Trophoblast cell (in vitro differentiated cells and primary cell): ENCODE measurements at regions not wholly inside any gene's neighbourhood (a gene's known extent, or its start where the extent isn't known, plus 50 kb on each side); places are given as distances from the start of the nearest gene placed in this dataset.

Experiments
- DNase-seq, 2 donors: peaks; one replicate each; pipeline ENCODE4 v3.0.0-alpha.2; 2016
- H2AFZ ChIP-seq: 2 replicates; pipeline ENCODE4 v1.6.1; 2013; ENCODE audit warnings: low read length, moderate library complexity, mild to moderate bottlenecking; ENCODE audit not compliant: insufficient read depth, poor library complexity
- H2AK5ac ChIP-seq: 2 replicates; pipeline ENCODE4 v1.6.1; 2013; ENCODE audit warnings: mild to moderate bottlenecking, low read length
- H2BK120ac ChIP-seq: 2 replicates; pipeline ENCODE4 v1.6.1; 2013; ENCODE audit warnings: low read length, mild to moderate bottlenecking, moderate library complexity; ENCODE audit not compliant: insufficient read depth, poor library complexity
- H2BK12ac ChIP-seq: 2 replicates; pipeline ENCODE4 v1.6.1; 2013; ENCODE audit warnings: mild to moderate bottlenecking, low read length, moderate library complexity
- H2BK5ac ChIP-seq: 2 replicates; pipeline ENCODE4 v1.6.1; 2013; ENCODE audit warnings: low read length, low read depth, moderate library complexity, mild to moderate bottlenecking; ENCODE audit not compliant: poor library complexity
- H3K14ac ChIP-seq: 2 replicates; pipeline ENCODE4 v1.6.1; 2013; ENCODE audit warnings: mild to moderate bottlenecking, low read length
- H3K18ac ChIP-seq: 2 replicates; pipeline ENCODE4 v1.6.1; 2013; ENCODE audit warnings: mild to moderate bottlenecking, low read length
- H3K23ac ChIP-seq: 2 replicates; pipeline ENCODE4 v1.6.1; 2013; ENCODE audit warnings: low read length
- H3K27ac ChIP-seq: 2 replicates; pipeline ENCODE4 v1.5.1; 2013; ENCODE audit warnings: low read depth, mild to moderate bottlenecking, inconsistent platforms, low read length, moderate library complexity
- H3K27me3 ChIP-seq: 2 replicates; pipeline ENCODE4 v1.6.1; 2013; ENCODE audit warnings: inconsistent platforms, mild to moderate bottlenecking, low read length, moderate library complexity; ENCODE audit not compliant: insufficient read depth
- H3K36me3 ChIP-seq, 2 experiments: 1 replicate in 1 of 2; 2 replicates in 1 of 2; pipeline ENCODE4 v1.6.1; 2013; ENCODE audit warnings: low read length in 2 of 2, mild to moderate bottlenecking in 2 of 2, moderate library complexity in 1 of 2; ENCODE audit not compliant: insufficient read depth in 2 of 2, control insufficient read depth in 1 of 2
- H3K4ac ChIP-seq: 2 replicates; pipeline ENCODE4 v1.6.1; 2013; ENCODE audit warnings: low read depth, mild to moderate bottlenecking, low read length, moderate library complexity
- H3K4me1 ChIP-seq, 2 experiments: 1 replicate in 1 of 2; 2 replicates in 1 of 2; pipeline ENCODE4 v1.6.1; 2013; ENCODE audit warnings: low read length in 2 of 2, mild to moderate bottlenecking in 2 of 2, moderate library complexity in 1 of 2; ENCODE audit not compliant: insufficient read depth in 2 of 2, control insufficient read depth in 1 of 2
- H3K4me2 ChIP-seq: 2 replicates; pipeline ENCODE4 v1.6.1; 2013; ENCODE audit warnings: inconsistent platforms, mild to moderate bottlenecking, low read length, moderate library complexity
- H3K4me3 ChIP-seq: 2 replicates; pipeline ENCODE4 v1.5.1; 2013; ENCODE audit warnings: mild to moderate bottlenecking, low read depth, low read length, inconsistent platforms
- H3K79me1 ChIP-seq: one replicate; pipeline ENCODE4 v1.6.1; 2013; ENCODE audit warnings: low read length
- H3K79me2 ChIP-seq: 2 replicates; pipeline ENCODE4 v1.6.1; 2013; ENCODE audit warnings: low read length, mild to moderate bottlenecking; ENCODE audit not compliant: control insufficient read depth, insufficient read depth, poor library complexity
- H3K9ac ChIP-seq: 2 replicates; pipeline ENCODE4 v1.6.1; 2013; ENCODE audit warnings: mild to moderate bottlenecking, low read length
- H3K9me3 ChIP-seq: 2 replicates; pipeline ENCODE4 v1.6.1; 2013; ENCODE audit warnings: low read depth, mild to moderate bottlenecking, control low read depth, inconsistent platforms, low read length; ENCODE audit not compliant: insufficient read depth
- H4K12ac ChIP-seq: 2 replicates; pipeline ENCODE4 v1.6.1; 2013; ENCODE audit warnings: low read depth, mild to moderate bottlenecking, low read length, moderate library complexity
- H4K8ac ChIP-seq: 2 replicates; pipeline ENCODE4 v1.6.1; 2013; ENCODE audit warnings: low read depth, mild to moderate bottlenecking, low read length, moderate library complexity
- H4K91ac ChIP-seq: one replicate; pipeline ENCODE4 v1.6.1; 2013; ENCODE audit warnings: low read depth, mild to moderate bottlenecking, low read length, moderate library complexity
- WGBS: extraction: QIAGEN DNeasy Blood & Tissue Kit; methylation state at CpG from one replicate; pipeline ENCODE4 v1.1.7; 2013; ENCODE audit warnings: missing lambda C conversion rate; ENCODE audit not compliant: insufficient read length, insufficient coverage; ENCODE audit errors: extremely low coverage; 5-methylcytosine and 5-hydroxymethylcytosine counted together

DNA sequence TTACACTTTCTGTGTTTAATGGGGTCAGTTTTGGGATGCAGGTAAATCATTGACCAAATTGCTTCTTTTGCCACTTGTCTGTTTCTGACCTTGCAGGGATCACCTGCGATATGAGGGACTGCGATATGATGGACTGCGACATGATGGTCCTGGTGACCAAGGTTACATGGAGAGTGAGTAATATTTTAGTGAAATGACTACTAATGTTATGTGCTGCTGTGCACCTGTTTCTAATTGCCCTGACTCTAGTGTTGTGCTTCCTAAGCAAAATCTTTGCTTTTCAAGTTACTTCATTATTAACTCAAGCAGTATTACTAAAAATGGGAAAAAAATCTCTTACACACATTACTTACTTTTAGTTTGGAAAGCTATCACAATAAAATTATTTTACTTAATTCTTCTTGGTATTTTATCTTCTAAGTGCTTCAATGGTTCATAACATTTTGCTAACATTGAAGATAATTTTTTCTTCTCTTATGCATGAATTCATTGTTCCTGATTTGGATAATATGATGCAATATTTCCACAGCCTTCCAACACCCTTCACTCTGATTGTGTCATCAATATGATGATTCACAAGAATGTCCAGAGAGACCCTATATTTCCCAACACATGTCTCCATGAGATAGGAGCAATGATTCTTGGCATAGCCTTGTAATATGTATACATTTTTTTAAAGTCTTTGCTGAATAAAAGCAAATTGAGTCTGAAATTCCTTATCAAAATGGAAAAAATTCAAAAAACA is 306.2 kb upstream of the AKR1E2 start:
- Histone ChIP-seq H2BK5ac (no peak overlapping the region), H2BK120ac (no peak overlapping the region), H3K36me3 (no peaks in the 10 kb centered on the region), H3K4me3 (no peak overlapping the region), H4K91ac (no peak overlapping the region), H3K23ac (no peak overlapping the region), H2AK5ac (no peak overlapping the region), H3K27me3 (no peaks in the 10 kb centered on the region), H3K4me2 (no peak overlapping the region), H3K79me1 (no peaks in the 10 kb centered on the region), H3K27ac (no peak overlapping the region), H3K18ac (no peak overlapping the region), H4K8ac (no peak overlapping the region), H2AFZ (no peak overlapping the region), H3K9ac (no peak overlapping the region), H3K9me3 (no peaks in the 10 kb centered on the region), H4K12ac (no peak overlapping the region), H2BK12ac (no peak overlapping the region), H3K14ac (no peak overlapping the region), H3K79me2 (no peaks in the 10 kb centered on the region), H3K4me1 (no peaks in the 10 kb centered on the region), H3K4ac (no peak overlapping the region)
- no CpG with 5 or more reads among the region's 3 CpGs for WGBS
- DNase-seq, result peak in 1 of 2 donors; percentile 43

DNA sequence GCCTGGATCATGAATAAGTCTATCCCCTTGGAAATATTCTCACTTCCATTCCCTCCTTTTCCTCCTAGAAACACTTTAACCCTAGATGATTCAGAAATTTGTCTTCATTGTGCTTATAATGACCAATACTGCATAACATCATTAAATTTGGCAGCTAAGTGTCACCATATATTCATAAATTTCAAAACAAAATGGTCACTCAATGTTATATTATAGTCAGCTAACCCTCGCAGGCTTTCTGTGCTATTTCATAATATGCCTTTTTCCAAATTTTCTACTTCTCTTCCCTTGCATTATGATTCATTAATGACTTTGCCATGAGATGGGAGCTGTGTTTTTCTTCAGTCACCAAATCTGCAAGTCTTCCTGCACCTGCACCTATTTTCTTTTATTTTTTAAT is 308.3 kb upstream of the AKR1E2 start:
- no peak overlapping the region for H3K23ac ChIP-seq
- no CpG with 5 or more reads among the region's 1 CpG for WGBS
- H3K27ac ChIP-seq, result no peak overlapping the region
- H3K4me3 ChIP-seq, result no peak overlapping the region
- H3K79me2 ChIP-seq, result no peaks in the 10 kb centered on the region
- H3K9me3 ChIP-seq, result no peaks in the 10 kb centered on the region
- no peak overlapping the region for H4K8ac ChIP-seq
- no peak overlapping the region for H2BK5ac ChIP-seq
- no peak overlapping the region for H4K91ac ChIP-seq
- H2AFZ ChIP-seq, result no peak overlapping the region
- no peak overlapping the region for H3K18ac ChIP-seq
- no peak overlapping the region for H2BK12ac ChIP-seq
- no peak for DNase-seq
- no peak overlapping the region for H3K4me2 ChIP-seq
- peaks cover 0 to 3% of the 10 kb centered on the region in 2 experiments for H3K4me1 ChIP-seq
- no peak overlapping the region for H2BK120ac ChIP-seq
- no peaks in the 10 kb centered on the region for H3K27me3 ChIP-seq
- no peak overlapping the region for H3K4ac ChIP-seq
- H3K14ac ChIP-seq, result no peak overlapping the region
- no peak overlapping the region for H2AK5ac ChIP-seq
- H4K12ac ChIP-seq, result no peak overlapping the region
- H3K79me1 ChIP-seq, result peaks cover 11% of the 10 kb centered on the region
- no peaks in the 10 kb centered on the region for H3K36me3 ChIP-seq
- H3K9ac ChIP-seq, result no peak overlapping the region

DNA sequence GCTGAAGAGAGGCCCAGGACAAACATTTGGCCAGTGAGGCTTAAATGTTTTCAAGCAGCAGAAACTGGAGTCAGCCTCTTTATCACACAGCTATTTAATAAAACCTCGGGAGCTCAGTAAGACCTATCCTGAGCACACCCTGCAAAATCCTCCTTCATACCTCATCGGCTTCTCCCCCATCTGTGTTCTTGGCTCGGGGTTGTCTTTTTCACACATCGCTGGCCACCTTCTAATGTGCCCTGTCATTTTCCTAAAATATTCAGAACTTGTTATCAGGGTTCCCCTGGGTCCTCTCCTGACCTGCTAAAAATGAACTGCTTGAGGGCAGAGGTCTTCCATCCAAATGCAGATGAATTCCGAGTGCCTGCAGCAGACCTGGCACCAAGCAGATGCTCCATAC is 310.3 kb upstream of the AKR1E2 start:
- Histone ChIP-seq H3K4me3 (no peak overlapping the region), H2BK120ac (no peak overlapping the region), H4K12ac (no peak overlapping the region), H3K36me3 (no peaks in the 10 kb centered on the region), H3K79me1 (peaks cover 11% of the 10 kb centered on the region), H4K8ac (no peak overlapping the region), H2BK12ac (peak overlapping the region; percentile 89), H3K14ac (no peak overlapping the region), H3K9me3 (no peaks in the 10 kb centered on the region), H2BK5ac (no peak overlapping the region), H3K79me2 (no peaks in the 10 kb centered on the region), H3K27me3 (no peaks in the 10 kb centered on the region), H3K4me1 (peaks cover 0 to 3% of the 10 kb centered on the region in 2 experiments), H2AFZ (no peak overlapping the region), H3K4ac (no peak overlapping the region), H3K27ac (no peak overlapping the region), H3K18ac (no peak overlapping the region), H4K91ac (peak overlapping the region; percentile 25), H2AK5ac (no peak overlapping the region), H3K23ac (no peak overlapping the region), H3K9ac (no peak overlapping the region), H3K4me2 (no peak overlapping the region)
- no CpG with 5 or more reads among the region's 5 CpGs for WGBS
- DNase-seq, result no peak

DNA sequence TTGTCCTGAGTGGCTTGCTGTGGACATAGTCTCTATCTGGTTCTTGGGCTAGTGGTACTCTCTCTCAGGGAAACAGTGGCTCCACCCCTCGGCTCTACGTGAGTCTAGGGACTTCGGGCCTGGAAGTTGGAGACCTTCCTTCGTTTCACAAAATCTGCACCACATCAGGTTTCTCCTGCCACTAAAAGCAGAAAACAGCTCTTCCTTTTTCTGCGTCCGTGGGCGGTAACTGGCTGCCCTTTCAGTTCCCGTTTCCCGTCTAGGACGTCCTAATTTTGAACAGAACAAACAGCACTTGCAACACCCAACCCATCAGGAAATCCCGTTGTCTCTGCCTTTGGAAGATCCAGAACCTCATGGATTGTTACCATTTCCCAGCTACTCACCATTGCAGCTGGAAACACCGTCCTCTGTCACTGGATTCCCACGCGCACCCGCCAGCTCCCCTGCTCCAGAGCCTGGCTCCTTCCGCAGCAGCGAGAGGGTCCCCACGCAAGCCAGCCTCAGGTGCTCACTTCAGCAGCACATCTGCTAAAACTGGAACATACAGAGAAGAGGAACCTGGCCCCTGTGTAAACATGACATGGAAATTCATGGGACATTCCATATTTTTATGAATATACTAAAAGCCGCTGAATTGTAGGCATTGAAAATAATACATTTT is 311.4 kb upstream of the AKR1E2 start:
- H3K9me3 ChIP-seq, result no peaks in the 10 kb centered on the region
- H3K27ac ChIP-seq, result no peak overlapping the region
- peak overlapping the region; percentile 95 for H2BK120ac ChIP-seq
- DNase-seq, result peak in 1 of 2 donors; percentile 38
- peaks cover 0 to 3% of the 10 kb centered on the region in 2 experiments for H3K4me1 ChIP-seq
- H3K4ac ChIP-seq, result peak overlapping the region; percentile 72
- no peaks in the 10 kb centered on the region for H3K79me2 ChIP-seq
- H2AFZ ChIP-seq, result peak overlapping the region; percentile 8
- H3K27me3 ChIP-seq, result no peaks in the 10 kb centered on the region
- H2AK5ac ChIP-seq, result peak overlapping the region; percentile 98
- no peak overlapping the region for H3K4me2 ChIP-seq
- no peaks in the 10 kb centered on the region for H3K36me3 ChIP-seq
- H2BK5ac ChIP-seq, result peak overlapping the region; percentile 81
- H3K79me1 ChIP-seq, result peaks cover 14% of the 10 kb centered on the region
- H4K12ac ChIP-seq, result no peak overlapping the region
- peak overlapping the region; percentile 94 for H3K18ac ChIP-seq
- no peak overlapping the region for H3K4me3 ChIP-seq
- H3K23ac ChIP-seq, result no peak overlapping the region
- H3K9ac ChIP-seq, result no peak overlapping the region
- H3K14ac ChIP-seq, result peak overlapping the region; percentile 21
- peak overlapping the region; percentile 99 for H2BK12ac ChIP-seq
- peak overlapping the region; percentile 71 for H4K91ac ChIP-seq
- no CpG with 5 or more reads among the region's 19 CpGs for WGBS
- H4K8ac ChIP-seq, result peak overlapping the region; percentile 2
